GM19023 (cell line): ENCODE measurements at regions not wholly inside any gene's neighbourhood (a gene's known extent, or its start where the extent isn't known, plus 50 kb on each side); places are given as distances from the start of the nearest gene placed in this dataset.

ENCODE experiments used
- ATAC-seq: cut with Tn5 transposase; IDR thresholded peaks from one replicate; pipeline ENCODE4 v1.9.1; 2021; ENCODE audit warnings: mild to moderate bottlenecking, moderate library complexity; ENCODE audit not compliant: unreplicated experiment

DNA sequence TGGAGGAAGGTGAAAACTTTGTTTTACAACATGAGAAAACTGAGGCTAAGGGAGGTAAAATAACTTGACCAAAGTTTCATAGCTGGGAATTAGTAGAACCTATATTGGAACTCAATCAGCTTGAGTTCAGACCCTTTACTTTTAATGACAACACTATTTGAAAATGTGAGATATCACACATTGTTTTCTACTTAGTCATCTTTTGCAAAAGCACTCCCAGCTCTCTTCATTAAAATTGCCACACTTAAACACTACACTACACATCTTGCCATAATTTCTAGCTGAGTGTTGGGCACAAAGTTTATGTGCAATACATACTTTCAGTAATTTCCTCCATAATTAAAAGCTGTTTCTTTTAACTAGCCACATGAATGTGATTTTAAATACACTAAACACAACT is 230.4 kb upstream of the DCBLD2 start:
- ATAC-seq, result no peak

DNA sequence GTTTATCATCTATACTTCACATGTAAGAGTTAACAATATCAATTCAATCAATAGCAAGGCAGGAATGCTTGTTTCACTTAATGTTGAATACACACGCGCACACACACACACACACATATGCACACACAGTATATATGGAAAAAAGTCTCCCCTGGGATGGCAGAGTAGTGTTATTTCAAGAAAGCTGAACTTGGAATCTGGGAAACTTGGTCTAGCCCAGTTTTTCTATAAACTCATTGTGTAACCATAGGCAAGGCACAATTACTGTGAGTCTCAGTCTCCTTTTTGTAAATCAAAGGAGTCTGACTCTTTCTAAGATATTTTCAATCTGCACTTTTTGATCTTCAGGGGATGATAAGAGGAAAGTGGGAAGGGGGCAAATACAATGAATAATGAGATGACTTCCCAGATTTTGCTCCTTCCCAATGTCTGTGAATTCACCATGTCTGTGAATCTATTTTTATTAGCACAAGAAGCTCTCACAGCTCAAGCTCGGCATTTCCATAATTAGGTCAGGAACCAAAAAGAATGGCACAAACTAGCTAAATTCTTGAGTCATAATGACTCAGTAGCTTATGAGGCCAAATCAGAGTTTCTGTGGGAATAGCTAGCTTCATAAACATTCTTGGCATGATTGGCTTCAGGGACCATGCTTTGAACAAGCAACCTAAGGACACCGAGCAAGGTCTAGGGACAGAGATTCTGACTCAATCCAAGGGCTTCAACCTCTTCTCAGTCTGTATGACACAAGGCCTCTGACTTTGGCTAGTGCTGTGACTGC is 227.4 kb upstream of the DCBLD2 start:
- no peak for ATAC-seq

GRCh38 chr3:99128235-99128634 is 226.7 kb upstream of the DCBLD2 start:
- no peak for ATAC-seq

- no peak for ATAC-seq
Measured at GRCh38 chr3:99126316-99126715, 224.8 kb upstream of the DCBLD2 start.

DNA sequence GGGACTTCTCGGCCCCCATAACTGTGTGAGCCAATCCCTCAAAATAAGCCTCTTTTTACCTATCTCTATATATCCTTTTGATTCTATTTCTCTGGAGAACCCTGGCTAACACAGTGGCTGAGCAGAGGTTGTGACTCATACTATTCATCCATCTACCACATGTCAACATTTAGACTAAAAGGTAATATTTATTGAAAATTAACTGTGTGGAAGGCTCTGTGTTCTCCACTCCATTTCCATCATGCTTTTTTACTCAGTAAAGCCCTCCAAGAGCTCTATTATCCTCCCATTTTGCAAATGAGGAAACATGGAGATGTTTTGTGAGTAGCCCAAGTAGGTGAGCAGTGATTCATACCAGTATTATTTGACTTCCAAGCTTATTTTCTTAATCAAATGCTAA is 217.9 kb upstream of the DCBLD2 start:
- no peak for ATAC-seq

- no peak for ATAC-seq
Measured at GRCh38 chr3:99118381-99118780, 216.9 kb upstream of the DCBLD2 start.

GRCh38 chr3:99114565-99115291 is 213.2 kb upstream of the DCBLD2 start:
- no peak for ATAC-seq

- ATAC-seq, result no peak
Measured at GRCh38 chr3:99111235-99111634, 209.7 kb upstream of the DCBLD2 start.

DNA sequence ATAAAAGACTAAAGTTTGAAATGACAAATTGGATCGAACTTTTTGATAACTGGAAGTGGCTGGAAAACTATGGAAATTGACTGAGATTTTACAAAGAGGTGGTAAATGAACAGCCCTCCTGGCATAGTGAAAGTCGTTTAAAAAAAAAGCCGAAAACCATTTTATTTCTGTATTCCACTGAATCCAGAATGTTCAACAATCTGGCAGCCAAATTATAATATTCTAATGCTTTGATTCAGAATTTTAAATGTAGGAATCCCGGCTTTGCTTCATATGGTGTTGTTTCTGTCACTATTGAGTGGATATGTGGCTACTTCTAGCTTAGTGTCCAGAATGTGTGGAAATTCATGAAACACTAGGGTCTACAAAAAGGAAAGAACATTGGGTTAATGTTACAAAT is 208.9 kb upstream of the DCBLD2 start:
- ATAC-seq, result no peak

DNA sequence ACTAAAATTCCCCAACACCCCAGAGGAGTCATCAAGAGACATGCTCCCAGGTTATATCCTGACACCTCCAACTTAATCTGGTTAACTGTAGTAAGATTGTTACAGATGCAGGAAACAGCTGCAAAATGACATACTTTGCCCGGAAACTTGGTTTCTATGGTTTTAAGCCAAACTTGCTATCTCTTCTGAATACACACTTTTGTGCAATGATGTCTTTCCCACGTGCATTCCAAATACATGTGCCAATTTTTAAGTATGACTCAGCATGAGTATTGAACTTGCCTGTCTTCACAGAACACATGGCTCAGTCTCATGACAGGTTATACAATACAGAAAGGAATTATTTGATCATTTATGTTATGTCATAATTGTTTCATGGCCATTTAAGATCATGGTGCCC is 207.0 kb upstream of the DCBLD2 start:
- ATAC-seq, result no peak

DNA sequence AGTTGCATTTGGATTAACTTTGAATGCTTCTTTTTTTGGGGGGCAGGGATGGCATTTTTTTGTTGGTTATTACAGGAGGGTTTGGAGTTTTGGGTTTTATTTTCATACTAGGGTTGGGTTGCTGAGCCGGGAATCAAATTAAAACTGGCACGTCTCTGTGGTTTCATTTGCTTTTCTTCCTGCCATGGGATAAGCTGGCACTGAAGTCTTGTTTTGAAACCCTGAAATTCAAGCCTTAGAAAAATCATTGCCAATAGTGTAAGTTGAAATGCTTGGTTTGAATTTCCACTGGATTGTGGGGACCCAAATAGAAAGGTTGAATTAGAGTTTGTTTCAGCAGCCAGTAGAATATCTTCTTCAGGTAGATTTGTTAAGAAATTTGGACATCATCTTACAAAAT is 193.1 kb upstream of the DCBLD2 start:
- no peak for ATAC-seq

- ATAC-seq, result no peak
Measured at GRCh38 chr3:99087277-99087676, 185.8 kb upstream of the DCBLD2 start.

GRCh38 chr3:99084826-99085225 is 183.3 kb upstream of the DCBLD2 start:
- no peak for ATAC-seq

DNA sequence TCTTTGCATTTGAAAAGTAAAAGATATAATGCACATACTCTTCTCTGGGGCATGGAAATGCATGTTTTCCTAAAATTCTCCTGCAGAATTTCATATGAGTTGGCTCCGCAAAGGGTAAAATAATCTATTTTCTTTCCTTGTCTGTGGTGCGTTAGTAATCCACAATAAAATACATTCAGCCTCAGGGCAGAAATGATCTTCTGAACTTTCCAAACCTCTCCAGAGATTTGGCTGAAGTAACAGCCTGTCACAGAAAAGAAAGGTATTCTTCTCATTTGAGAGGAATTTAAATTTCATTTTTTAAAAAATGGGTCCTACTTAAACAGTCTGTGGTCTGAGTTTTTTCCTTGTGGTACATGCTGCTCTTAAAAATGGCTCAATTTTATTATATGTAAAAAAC is 182.7 kb upstream of the DCBLD2 start:
- no peak for ATAC-seq

DNA sequence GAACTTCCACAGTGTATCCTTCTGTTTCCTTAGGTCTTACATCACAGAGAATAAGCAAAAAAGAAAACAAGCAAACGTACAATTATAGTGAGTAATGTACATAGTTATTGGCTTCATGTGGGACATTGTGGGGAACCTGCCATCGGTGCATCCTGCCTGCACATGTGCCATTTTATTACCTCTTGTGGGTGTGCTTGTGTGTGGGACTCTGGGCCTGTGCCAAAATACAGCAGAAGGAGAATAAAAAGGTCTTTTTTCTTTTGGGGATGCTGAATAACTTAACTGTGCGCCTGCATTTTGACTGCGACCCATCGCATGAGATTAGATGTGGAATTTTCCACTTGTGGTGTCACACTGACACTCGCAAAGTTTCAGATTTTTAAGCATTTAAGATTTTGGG is 169.6 kb upstream of the DCBLD2 start:
- ATAC-seq, result no peak

GRCh38 chr3:99069973-99070372 is 168.5 kb upstream of the DCBLD2 start:
- no peak for ATAC-seq

GRCh38 chr3:99066863-99067262 is 165.4 kb upstream of the DCBLD2 start:
- ATAC-seq, result no peak

GRCh38 chr3:99049164-99049563 is 147.7 kb upstream of the DCBLD2 start:
- no peak for ATAC-seq

DNA sequence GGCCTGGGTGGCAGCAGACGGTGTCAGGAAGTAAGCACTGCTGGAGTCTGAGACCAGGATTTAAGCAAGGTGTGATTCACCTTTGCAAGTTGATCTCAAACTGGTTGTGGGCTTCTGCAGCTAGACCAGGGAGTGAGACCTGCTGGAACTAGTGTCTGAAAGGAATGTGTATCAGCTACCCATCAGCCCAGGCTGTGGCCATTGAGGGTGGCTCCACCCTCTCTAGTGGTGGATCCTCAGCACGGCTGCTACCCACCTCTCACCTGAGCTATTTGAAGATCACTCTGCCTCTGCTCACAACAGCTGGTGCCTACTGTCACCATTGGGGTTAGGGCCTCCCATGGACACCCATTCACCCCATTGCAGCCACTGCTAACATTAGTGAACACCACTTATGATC is 140.3 kb upstream of the DCBLD2 start:
- no peak for ATAC-seq

- no peak for ATAC-seq
Measured at GRCh38 chr3:99031778-99032177, 130.3 kb upstream of the DCBLD2 start.

GRCh38 chr3:99023590-99024192 is 122.2 kb upstream of the DCBLD2 start:
- ATAC-seq, result peak; percentile 50

DNA sequence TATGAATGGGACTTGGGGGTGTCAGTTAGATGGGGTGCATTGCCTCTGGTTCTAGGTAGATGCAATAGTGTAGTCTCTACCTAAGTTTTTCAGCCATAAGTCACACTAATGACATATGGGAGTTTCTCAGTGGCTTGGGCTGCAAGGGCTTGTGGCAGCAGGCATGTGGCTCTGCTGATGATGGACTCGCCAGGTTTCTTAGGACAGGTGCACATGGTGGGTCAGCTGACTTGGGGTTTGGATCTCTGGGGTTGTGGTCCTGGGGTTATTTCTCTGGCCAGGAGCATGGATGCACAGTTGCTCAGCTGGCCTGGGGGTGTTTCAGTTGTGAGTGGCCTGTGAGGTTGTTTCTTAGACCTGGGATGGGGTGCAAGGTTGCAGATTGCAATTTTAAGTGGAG is 120.0 kb upstream of the DCBLD2 start:
- no peak for ATAC-seq
